Fibroblast of skin of back (primary cell): ENCODE measurements at regions not wholly inside any gene's neighbourhood (a gene's known extent, or its start where the extent isn't known, plus 50 kb on each side); places are given as distances from the start of the nearest gene placed in this dataset.
A peak's percentile ranks its signal among the peaks of the same experiment; 100 is the strongest.

Experiments used
- DNase-seq: peaks from one replicate; pipeline ENCODE4 v3.0.0-alpha.2; 2013

DNA sequence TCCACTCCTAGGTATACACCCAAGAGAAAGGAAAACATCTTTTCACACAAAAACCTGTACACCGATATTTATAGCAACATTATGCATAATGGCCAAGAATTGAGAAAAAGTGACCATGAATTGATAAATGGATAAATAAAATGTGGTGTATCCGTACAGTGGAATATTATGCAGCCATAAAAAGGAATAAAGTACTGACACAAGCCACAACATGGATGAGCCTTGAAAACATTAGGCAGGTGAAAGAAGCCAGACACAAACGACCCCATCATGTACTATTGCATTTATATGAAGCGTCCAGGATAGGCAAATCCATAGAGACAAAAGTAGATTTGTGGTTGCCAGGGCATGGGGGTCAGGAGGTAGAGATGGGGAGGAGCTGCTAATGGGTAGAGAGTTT is 64.2 kb upstream of the SLC6A6 start:
- DNase-seq: no peak

DNA sequence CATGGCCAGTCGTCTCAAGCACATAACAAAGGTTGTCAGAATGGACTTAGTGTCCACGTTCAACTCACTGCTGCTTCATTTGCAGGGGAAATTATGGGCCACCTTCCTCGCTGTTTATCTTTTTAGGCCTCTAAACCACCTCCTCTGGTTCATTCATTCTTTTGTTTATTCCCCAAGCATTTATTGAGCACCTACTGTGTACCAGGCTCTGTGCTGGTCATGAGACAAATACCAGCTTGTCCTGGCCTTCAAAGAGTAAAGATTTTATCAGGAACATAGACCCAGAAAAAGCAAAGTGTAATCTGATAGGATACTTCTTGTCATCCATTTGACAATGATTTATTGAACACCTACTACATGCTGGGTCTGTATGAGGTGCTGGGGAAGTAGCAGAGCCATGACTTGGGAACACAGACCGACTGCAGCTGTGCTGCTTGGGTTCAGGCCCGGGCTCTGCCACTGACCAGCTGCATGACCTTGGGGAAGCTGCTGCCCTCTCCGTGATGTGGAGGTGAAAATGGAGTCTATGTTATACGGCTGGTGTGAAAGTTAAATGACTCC is 63.4 kb upstream of the SLC6A6 start:
- no peak for DNase-seq

DNA sequence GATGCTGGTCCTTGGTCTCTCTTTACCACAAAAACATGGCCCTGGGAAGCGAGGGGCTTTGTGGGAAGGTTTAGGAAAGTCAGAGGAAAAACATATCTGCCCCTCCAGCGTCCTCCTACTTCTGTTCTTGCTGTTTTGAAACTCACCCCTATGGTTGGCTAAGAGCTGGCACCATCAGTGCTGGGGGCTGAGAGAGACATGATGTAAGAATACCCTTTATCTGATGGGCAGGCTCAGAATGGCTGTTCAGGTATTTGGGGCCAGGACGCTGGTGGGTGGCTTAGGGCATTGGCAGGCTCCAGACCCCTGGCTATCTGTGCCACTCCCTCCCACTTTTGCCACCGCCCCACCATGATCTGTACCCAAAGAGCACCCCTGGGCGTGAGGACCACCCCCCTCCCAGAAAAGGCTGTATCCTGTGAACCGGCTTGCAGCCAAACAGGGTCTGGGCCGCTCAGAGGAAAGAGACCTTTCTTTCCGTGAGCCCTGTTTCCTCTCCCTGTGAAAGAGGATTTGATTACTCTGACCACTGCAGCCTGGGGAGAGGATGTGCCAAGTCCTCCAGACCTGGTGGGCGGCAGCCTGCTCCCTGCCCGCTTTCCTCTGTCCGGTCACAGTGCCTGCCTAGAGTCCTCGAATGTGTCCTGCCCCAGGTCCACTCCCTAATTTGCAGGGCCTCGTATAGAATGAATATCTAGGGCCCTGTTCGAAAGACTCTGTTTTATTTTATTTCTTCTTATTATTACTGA is 61.3 kb upstream of the SLC6A6 start:
- no peak for DNase-seq

DNA sequence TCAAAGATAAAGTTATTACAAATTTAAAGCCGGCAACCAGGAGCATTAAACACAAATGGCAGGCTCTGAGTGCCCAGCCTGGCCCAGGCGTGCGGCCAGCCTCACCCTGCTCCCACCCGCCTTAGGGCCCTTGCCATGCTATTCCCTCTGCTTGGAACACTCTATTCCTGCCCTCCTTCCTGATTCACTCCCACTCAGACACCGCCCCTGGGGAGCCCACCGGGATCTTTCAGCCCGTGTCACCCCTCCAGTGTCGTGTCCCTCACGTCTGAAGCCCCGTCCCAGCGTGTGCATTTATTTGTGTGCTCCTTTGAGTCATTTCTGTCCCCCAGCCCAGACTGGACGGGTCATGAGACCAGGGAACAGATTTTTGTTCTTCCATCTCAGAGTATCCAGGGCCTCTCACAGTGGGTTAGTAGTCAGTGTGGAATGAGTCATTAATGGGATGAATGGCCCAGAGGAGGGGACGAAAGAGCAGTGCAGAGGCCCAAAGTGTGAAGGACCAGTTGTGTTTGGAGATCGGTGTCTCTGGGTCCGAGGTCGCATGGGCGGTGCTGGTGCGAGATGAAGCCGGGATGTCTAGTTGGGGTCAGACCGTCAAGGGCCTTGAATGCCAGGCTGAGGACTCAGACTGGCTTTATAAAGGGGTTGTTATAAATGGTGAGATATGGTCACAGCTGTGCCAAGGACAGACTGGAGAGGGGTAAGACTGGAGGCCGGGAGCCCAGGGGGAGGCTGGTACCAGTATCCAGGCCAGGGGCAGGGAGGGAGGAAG is 58.9 kb upstream of the SLC6A6 start:
- DNase-seq: peak; percentile 42

DNA sequence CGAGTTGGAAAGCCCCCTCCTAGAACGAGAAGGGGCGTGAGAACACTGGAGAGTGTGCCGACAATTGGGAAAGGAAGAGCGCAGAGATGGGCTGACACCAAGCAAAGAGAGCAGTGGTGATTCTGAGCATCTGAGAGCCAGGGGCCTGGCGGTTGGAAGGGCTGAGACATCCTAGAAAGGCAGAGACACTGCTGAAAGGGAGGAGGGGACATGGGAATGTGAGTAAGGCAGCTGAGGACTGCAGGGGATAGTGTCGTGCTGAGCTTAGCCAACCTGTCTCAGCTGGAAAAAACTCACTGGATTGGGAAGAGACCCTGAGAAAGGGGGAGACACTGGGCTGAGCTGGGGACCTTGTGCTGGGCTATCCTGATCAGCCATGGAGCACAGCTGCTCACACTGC is 58.1 kb upstream of the SLC6A6 start:
- DNase-seq: no peak

DNA sequence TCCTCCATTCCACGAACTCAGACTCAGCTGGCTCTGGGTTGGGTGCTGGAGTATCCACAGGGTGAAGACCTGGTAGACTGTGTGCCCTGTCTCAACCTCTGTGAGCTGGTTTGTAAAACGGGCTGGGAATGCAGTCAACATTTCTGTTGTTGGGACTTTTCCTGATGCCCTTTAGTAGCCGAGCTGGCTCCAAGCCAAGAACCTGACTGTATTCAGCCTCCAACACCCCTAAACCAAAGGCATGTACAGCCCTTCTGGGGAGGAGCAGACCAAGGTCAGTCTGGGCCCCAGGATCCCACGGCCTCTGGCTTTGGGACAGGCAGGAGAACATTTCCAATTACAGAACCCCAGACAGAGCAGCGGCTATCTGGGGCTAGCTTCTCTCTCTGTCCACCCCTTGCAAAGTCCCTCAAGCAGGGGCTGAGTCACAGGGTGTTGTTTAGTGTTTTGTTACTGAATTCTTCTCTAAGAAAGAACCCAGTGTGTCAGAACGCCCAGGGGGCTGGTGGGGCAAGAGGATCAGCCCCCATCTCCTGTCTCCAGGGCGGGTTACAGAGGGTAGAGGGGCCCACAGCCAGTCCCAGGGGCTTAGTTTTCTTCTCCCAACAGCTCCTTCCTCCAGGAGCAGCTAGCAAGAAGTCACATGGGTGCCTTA is 56.8 kb upstream of the SLC6A6 start:
- DNase-seq: peak; percentile 68

DNA sequence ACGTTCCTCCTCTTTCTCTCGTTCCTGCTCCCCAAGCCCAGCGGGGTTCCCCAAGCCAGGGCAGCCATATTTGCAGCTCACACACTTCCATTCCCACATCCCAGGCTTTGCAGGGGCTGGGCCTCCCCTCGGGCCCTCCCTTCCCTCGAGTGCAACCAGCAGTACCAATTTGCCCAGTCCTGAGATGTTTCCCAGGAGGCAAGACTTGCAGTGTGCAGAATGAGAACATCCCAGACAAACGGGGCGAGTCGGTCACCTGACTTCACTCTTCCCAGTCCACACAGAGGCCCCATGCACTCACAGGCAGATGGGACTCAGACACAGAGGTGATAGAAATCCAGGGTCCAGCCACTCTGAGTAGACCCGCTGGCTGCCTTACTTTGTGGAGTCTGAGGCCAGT is 56.2 kb upstream of the SLC6A6 start:
- no peak for DNase-seq

DNA sequence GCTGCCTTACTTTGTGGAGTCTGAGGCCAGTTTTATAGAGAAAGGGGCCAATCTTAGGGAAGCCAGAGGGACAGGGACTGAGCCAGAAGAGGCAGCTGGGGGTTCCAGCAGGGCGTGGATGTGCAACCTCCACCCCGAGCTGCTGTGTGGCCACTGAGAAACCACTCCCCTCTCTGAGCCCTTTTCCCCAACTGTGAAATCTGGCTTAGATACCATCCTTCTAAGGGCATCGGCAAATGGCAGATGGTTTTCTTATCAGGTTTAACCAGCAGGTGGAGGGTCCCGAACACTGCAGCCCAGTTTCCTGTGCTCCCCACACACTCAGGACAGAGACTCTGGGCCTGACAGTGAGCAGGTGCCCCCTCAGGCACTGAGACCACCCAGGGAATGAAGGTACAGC is 55.8 kb upstream of the SLC6A6 start:
- no peak for DNase-seq

DNA sequence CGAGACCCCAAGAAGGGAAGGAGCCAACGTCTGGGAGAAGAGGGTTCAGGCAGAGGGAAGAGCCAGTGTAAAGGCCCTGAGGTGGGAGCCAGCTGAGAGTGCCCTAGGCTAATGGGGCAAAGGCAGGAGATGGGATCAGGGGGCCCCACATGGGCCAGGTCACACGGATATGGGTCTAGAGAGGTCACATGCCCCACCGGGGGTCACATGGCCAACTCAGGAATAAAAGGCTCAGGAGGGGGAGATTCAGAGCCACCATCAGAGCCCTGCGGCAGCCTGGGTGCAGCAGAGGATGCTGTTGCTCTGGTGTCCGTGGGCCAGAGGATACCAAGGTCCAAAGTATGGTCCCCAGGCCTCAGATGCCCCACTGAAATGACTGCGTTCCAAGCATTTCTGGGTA is 55.3 kb upstream of the SLC6A6 start:
- no peak for DNase-seq

DNA sequence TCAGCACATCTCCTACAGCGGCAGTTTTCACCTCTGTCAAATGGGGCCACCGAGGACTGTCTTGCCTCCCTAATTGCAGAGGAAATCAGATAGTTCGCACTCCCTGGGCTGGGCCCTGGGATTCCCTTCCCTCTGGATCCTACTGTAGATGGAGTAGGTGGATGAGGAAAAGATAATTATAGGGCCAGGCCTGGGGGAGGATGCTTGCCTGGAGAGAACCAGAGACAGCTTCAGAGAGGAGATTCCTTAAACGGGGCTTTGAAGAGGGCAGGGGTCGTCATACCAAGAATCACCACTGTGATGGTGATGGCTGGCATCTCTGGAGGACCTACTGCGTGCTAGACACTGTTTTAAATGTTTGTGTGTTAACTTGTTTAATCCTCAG is 50.8 kb upstream of the SLC6A6 start:
- DNase-seq: no peak

DNA sequence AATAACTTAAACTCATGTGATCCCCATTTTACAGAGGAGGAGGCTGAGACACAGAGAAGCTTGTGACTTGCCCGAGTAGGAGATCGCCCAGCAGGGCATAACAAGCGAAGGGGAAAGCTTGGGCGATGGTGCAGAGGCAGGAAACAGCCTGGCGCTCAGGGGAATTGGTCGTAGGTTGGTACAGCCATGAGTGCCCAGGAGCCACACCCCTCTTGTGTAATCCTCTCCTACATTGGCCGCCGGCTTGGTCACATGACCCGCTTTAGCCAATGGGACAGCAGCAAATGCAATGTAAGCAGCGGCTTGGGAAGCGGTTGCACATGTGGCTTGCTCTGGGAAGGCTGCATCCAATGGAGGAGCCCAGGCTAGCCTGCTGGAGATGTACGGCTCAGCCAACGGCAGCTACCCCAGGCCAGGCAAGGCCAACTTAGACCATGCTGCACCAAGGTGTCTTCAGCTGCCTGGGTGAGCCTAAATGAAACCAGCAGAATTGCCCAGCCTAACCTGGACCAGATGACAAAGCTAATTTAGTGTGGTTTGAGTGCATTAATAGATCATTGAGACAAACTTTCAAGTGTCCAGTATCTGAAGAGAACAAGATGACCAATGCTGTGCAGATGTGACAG is 50.3 kb upstream of the SLC6A6 start:
- no peak for DNase-seq
